LNCAP (cell line): ENCODE measurements at regions not wholly inside any gene's neighbourhood (a gene's known extent, or its start where the extent isn't known, plus 50 kb on each side); places are given as distances from the start of the nearest gene placed in this dataset.

Experiments
- TF ChIP-seq, protein P1 (sequence below): fragments of 450-650 bp; IDR thresholded peaks from 2 replicates; pipeline ENCODE4 v1.5.1; 2017; ENCODE audit warnings: mild to moderate bottlenecking

- TF ChIP-seq, protein P1, sequence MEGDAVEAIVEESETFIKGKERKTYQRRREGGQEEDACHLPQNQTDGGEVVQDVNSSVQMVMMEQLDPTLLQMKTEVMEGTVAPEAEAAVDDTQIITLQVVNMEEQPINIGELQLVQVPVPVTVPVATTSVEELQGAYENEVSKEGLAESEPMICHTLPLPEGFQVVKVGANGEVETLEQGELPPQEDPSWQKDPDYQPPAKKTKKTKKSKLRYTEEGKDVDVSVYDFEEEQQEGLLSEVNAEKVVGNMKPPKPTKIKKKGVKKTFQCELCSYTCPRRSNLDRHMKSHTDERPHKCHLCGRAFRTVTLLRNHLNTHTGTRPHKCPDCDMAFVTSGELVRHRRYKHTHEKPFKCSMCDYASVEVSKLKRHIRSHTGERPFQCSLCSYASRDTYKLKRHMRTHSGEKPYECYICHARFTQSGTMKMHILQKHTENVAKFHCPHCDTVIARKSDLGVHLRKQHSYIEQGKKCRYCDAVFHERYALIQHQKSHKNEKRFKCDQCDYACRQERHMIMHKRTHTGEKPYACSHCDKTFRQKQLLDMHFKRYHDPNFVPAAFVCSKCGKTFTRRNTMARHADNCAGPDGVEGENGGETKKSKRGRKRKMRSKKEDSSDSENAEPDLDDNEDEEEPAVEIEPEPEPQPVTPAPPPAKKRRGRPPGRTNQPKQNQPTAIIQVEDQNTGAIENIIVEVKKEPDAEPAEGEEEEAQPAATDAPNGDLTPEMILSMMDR: no peak
Observed at GRCh38 chr2:176986487-176986886, 226.1 kb upstream of the HNRNPA3 start.

DNA sequence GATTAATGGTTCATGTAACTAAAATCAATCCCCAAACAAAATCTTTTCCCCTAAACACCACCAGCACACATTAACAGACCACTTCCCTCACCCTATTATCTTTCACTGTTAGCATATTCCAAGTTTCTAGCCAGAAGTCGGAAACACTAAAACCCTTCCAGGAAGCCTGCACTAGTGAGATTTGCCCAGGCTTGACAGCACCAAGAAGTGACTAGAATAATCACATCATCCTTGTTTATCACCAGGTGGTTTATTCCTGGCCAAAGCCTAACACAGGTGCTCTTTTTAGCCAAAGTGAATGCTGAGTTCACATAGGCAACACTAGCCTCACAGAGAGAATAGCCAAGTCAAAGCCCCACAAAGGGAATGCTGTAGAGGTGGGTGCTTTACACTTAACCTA lies 221.2 kb upstream of the HNRNPA3 start:
- TF ChIP-seq, protein P1: no peak

GRCh38 chr2:176997074-176997791 lies 215.4 kb upstream of the HNRNPA3 start:
- TF ChIP-seq, protein P1: no peak

DNA sequence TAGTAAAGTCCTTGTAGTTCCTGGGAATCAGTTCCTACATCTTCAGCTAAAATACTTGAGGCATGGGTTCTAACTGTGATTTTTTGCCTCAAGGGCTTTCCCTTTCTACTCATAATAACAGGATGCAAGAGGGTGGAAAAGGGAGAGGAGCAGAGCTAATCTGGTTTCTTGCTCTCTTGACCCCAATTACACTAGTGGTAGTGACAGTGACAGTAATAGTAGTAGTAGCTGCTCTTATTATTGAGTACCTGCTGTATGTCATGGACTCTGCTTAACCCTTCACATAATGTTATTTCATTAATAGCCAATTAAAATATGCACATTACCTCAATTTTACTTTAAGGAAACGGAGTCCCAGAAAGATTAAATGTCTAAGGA lies 214.8 kb upstream of the HNRNPA3 start:
- TF ChIP-seq, protein P1: no peak

- TF ChIP-seq, protein P1: no peak
Observed at GRCh38 chr2:176999301-176999700, 213.3 kb upstream of the HNRNPA3 start.

DNA sequence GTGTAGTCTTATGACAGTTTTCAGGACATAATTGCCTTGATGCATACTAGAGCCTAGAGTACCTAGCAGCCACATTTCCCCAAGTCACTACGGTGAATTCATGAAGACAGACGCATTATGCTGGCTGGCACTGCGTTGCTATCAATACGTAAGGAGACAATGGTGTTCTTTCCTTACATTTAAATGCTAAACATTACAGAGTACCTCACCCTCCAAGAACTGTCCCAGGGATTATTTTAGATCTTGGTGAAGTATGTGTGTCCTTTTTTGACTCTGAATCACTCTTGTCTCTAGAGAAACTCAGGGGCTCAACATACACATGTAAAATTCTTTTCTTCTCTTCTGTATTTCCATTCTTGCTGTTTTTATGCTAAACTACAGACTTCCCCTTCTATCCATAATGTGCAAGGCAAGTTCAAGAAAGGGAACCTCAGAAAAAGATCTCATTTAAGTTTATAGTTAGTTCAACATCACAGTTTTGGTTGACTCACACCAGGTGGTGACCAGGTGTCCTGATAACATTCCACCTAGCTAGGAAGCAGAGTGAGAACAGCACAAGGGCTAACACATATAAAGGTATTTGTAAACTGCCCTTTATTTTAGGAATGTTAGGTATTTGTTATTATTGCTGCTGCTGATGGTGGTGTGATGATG lies 212.4 kb upstream of the HNRNPA3 start:
- TF ChIP-seq, protein P1: no peak

DNA sequence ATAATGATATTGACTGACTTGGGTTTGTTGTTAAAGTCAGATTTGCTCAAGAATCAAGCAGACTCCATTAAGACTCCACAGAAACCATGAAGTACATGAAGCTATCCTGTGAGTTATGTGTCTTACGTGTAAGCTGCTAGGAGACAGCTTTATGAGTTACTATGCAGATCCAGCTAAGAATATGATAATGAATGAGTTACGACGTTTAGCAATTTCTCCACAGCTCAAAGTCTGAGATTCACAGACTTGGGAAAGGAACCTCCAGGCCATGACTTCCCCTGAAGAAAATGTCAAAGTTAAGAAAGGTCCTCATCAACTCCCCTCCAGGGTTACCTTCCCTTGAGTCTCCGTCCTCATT lies 211.9 kb upstream of the HNRNPA3 start:
- TF ChIP-seq, protein P1: no peak
